Keratinocyte (primary cell): ENCODE measurements at regions not wholly inside any gene's neighbourhood (a gene's known extent, or its start where the extent isn't known, plus 50 kb on each side); places are given as distances from the start of the nearest gene placed in this dataset.

Source experiments
- DNase-seq: peaks from one replicate; pipeline ENCODE4 v3.0.0-alpha.2; 2011; ENCODE audit warnings: low read depth, missing footprints, low spot score
- FAIRE-seq: peaks from 2 replicates; lab custom pipeline; 2011; peaks lifted over from hg19 to GRCh38; lab: Jason Lieb, UNC
- H2AFZ ChIP-seq: 2 replicates; pipeline ENCODE4 v1.6.0; 2012; ENCODE audit warnings: low read length, control low read depth, inconsistent platforms; ENCODE audit not compliant: control insufficient read depth
- H3K27ac ChIP-seq: 2 replicates; pipeline ENCODE4 v1.5.1; 2011; ENCODE audit warnings: low read length; ENCODE audit not compliant: control insufficient read depth, insufficient read depth
- H3K27me3 ChIP-seq: 3 replicates; pipeline ENCODE4 v1.6.0; 2011; ENCODE audit warnings: low read length; ENCODE audit not compliant: control insufficient read depth, insufficient read depth; ENCODE audit errors: extremely low read depth
- H3K36me3 ChIP-seq, 2 experiments: 2 replicates in 1 of 2; 3 replicates in 1 of 2; pipeline ENCODE4 v1.5.1; 2011; ENCODE audit warnings: low read length in 2 of 2, mild to moderate bottlenecking in 1 of 2; ENCODE audit not compliant: control insufficient read depth in 2 of 2, insufficient read depth in 2 of 2; ENCODE audit errors: extremely low read depth in 1 of 2
- H3K4me1 ChIP-seq: 3 replicates; pipeline ENCODE4 v1.5.1; 2011; ENCODE audit warnings: low read length; ENCODE audit not compliant: control insufficient read depth, insufficient read depth; ENCODE audit errors: extremely low read depth
- H3K4me2 ChIP-seq: 3 replicates; pipeline ENCODE4 v1.6.0; 2011; ENCODE audit warnings: low read depth, low read length; ENCODE audit not compliant: control insufficient read depth, insufficient read depth; ENCODE audit errors: extremely low read depth
- H3K4me3 ChIP-seq, 3 experiments: fragments of 200-600 bp in 1 of 3; sonication (generic) in 1 of 3; 2 replicates in 2 of 3; 3 replicates in 1 of 3; pipeline ENCODE4 v1.5.1; 2011 to 2016; ENCODE audit warnings: low read length in 3 of 3, mild to moderate bottlenecking in 3 of 3, control low read depth in 2 of 3, inconsistent platforms in 1 of 3, low read depth in 1 of 3, mixed read lengths in 1 of 3, mixed run types in 1 of 3, moderate library complexity in 1 of 3; ENCODE audit not compliant: control insufficient read depth in 2 of 3, insufficient read depth in 2 of 3; ENCODE audit errors: extremely low read depth in 1 of 3
- H3K79me2 ChIP-seq: 2 replicates; pipeline ENCODE4 v1.6.0; 2012; ENCODE audit warnings: low read length; ENCODE audit not compliant: control insufficient read depth, insufficient read depth
- H3K9ac ChIP-seq: 3 replicates; pipeline ENCODE4 v1.6.0; 2011; ENCODE audit warnings: low read length; ENCODE audit not compliant: control insufficient read depth, insufficient read depth; ENCODE audit errors: extremely low read depth
- H3K9me1 ChIP-seq: 3 replicates; pipeline ENCODE4 v1.6.0; 2011; ENCODE audit warnings: low read length; ENCODE audit not compliant: control insufficient read depth, insufficient read depth; ENCODE audit errors: extremely low read depth
- H3K9me3 ChIP-seq: 2 replicates; pipeline ENCODE4 v1.5.1; 2012; ENCODE audit warnings: low read depth, low read length; ENCODE audit not compliant: control insufficient read depth
- H4K20me1 ChIP-seq: 3 replicates; pipeline ENCODE4 v1.6.0; 2011; ENCODE audit warnings: low read length; ENCODE audit not compliant: control insufficient read depth, insufficient read depth; ENCODE audit errors: extremely low read depth
- CTCF ChIP-seq, 3 experiments: IDR thresholded peaks in 1 of 3; conservative IDR thresholded peaks in 1 of 3; optimal IDR thresholded peaks in 1 of 3; 2 replicates in 2 of 3; 3 replicates in 1 of 3; pipeline versions ENCODE3 to v1.5.1; 2011; ENCODE audit warnings: low read length in 3 of 3, mild to moderate bottlenecking in 3 of 3, moderate library complexity in 2 of 3, control low read depth in 1 of 3, inconsistent platforms in 1 of 3; ENCODE audit not compliant: insufficient read depth in 2 of 3; ENCODE audit errors: extremely low read depth in 1 of 3
- EZH2 ChIP-seq: IDR thresholded peaks from one replicate; pipeline ENCODE4 v1.6.1; 2012; ENCODE audit warnings: inconsistent platforms, mild to moderate bottlenecking, low read length, moderate library complexity
- dilution Hi-C: fragments of 300-500 bp; cut with MboI; formaldehyde crosslinking; loops from one replicate; pipeline ENCODE4 v1.7.0; 2020; ENCODE audit warnings: low sequenced_read_pairs; ENCODE audit not compliant: extremely low pct_ligation_motif_present

- no peak overlapping the region for H3K27ac ChIP-seq
- TF ChIP-seq EZH2 (no peak), CTCF (optimal IDR thresholded peaks at IDR 0.05 in 1 of 3, IDR thresholded peaks at IDR 0.05 in 1 of 3, conservative IDR thresholded peaks at IDR 0.05 in 1 of 3; ENCODE audit: extremely low read depth in 1 of 3, insufficient read depth in 2 of 3, low read length in 3 of 3) (no peak)
- H3K79me2 ChIP-seq: no peaks in the 10 kb centered on the region
- H3K36me3 ChIP-seq: no peaks in the 10 kb centered on the region
- H3K9ac ChIP-seq: no peak overlapping the region
- H3K27me3 ChIP-seq: no peaks in the 10 kb centered on the region
- H3K9me1 ChIP-seq: no peaks in the 10 kb centered on the region
- H3K9me3 ChIP-seq: no peaks in the 10 kb centered on the region
- H3K4me1 ChIP-seq: no peaks in the 10 kb centered on the region
- no peak for FAIRE-seq
- no peak overlapping the region for H3K4me3 ChIP-seq
- dilution Hi-C loops: no loop called here
- no peak overlapping the region for H2AFZ ChIP-seq
- no peak for DNase-seq
- no peak overlapping the region for H3K4me2 ChIP-seq
- H4K20me1 ChIP-seq: no peaks in the 10 kb centered on the region
Observed at GRCh38 chr3:194843556-194843955, 157.9 kb downstream of the FAM43A start.

GRCh38 chr3:194844046-194844445 is 158.4 kb downstream of the FAM43A start:
- Histone ChIP-seq H3K4me3 (no peak overlapping the region), H3K4me1 (no peaks in the 10 kb centered on the region), H4K20me1 (no peaks in the 10 kb centered on the region), H3K79me2 (no peaks in the 10 kb centered on the region), H3K9me3 (no peaks in the 10 kb centered on the region), H3K4me2 (no peak overlapping the region), H3K36me3 (no peaks in the 10 kb centered on the region), H2AFZ (no peak overlapping the region), H3K27ac (no peak overlapping the region), H3K27me3 (no peaks in the 10 kb centered on the region), H3K9me1 (no peaks in the 10 kb centered on the region), H3K9ac (no peak overlapping the region)
- no peak for TF ChIP-seq CTCF (optimal IDR thresholded peaks at IDR 0.05 in 1 of 3, IDR thresholded peaks at IDR 0.05 in 1 of 3, conservative IDR thresholded peaks at IDR 0.05 in 1 of 3; ENCODE audit: extremely low read depth in 1 of 3, insufficient read depth in 2 of 3, low read length in 3 of 3)
- no peak for TF ChIP-seq EZH2
- dilution Hi-C loops: no loop called here
- DNase-seq: no peak
- FAIRE-seq: no peak
